ENCODE measurements at regions not wholly inside any gene's neighbourhood (a gene's known extent, or its start where the extent isn't known, plus 50 kb on each side); places are given as distances from the start of the nearest gene placed in this dataset.

GRCh38 chr12:131555866-131556265 lies 155.0 kb upstream of the SFSWAP start:
- no peak overlapping the region for H3K27ac ChIP-seq
- no peaks in the 10 kb centered on the region for H3K9me3 ChIP-seq
- no peaks in the 10 kb centered on the region for H3K36me3 ChIP-seq (ENCODE audit: insufficient read depth in 1 of 2, low read depth in 1 of 2)
- no peak for DNase-seq
- H3K4me3 ChIP-seq = no peak overlapping the region
- TF ChIP-seq CTCF (IDR thresholded peaks at IDR 0.05) = no peak
- H3K4me1 ChIP-seq = no peaks in the 10 kb centered on the region
- WGBS, 3 donors = 63 to 68% (median 65%) methylated on average over 13 of the region's 13 CpGs
- peaks cover 0 to 8% (median 0%) of the 10 kb centered on the region in 3 donors for H3K27me3 ChIP-seq (ENCODE audit: insufficient read depth in 3 of 3, low read length in 2 of 3)
- intact Hi-C loops (cut with DNase I) = no loop called here
- ATAC-seq = no peak

GRCh38 chr12:131557078-131557709 lies 153.7 kb upstream of the SFSWAP start:
- Histone ChIP-seq H3K27ac (no peak overlapping the region), H3K4me1 (no peaks in the 10 kb centered on the region), H3K9me3 (no peaks in the 10 kb centered on the region), H3K27me3 (ENCODE audit: insufficient read depth in 3 of 3, low read length in 2 of 3) (peaks cover 0 to 6% (median 0%) of the 10 kb centered on the region in 3 donors), H3K36me3 (ENCODE audit: insufficient read depth in 1 of 2, low read depth in 1 of 2) (no peaks in the 10 kb centered on the region), H3K4me3 (no peak overlapping the region)
- 70 to 80% (median 73%) methylated on average over 18 of the region's 18 CpGs for WGBS, 3 donors
- no peak for TF ChIP-seq CTCF (IDR thresholded peaks at IDR 0.05)
- intact Hi-C loops (cut with DNase I) = no loop called here
- DNase-seq (no peak), ATAC-seq (no peak)

- WGBS, 3 donors = 77 to 80% (median 80%) methylated on average over 15 of the region's 17 CpGs
- Histone ChIP-seq H3K4me1 (no peaks in the 10 kb centered on the region), H3K27ac (no peak overlapping the region), H3K9me3 (no peaks in the 10 kb centered on the region), H3K4me3 (no peak overlapping the region), H3K36me3 (ENCODE audit: insufficient read depth in 1 of 2, low read depth in 1 of 2) (no peaks in the 10 kb centered on the region), H3K27me3 (ENCODE audit: insufficient read depth in 3 of 3, low read length in 2 of 3) (peaks cover 0 to 3% (median 0%) of the 10 kb centered on the region in 3 donors)
- no peak for TF ChIP-seq CTCF (IDR thresholded peaks at IDR 0.05)
- intact Hi-C loops (cut with DNase I) = no loop called here
- ATAC-seq = no peak
- DNase-seq = no peak
Observed at GRCh38 chr12:131559517-131560516, 151.1 kb upstream of the SFSWAP start.

GRCh38 chr12:131561051-131561450 lies 149.8 kb upstream of the SFSWAP start:
- DNase-seq (no peak), ATAC-seq (no peak)
- intact Hi-C loops (cut with DNase I) = no loop called here
- Histone ChIP-seq H3K9me3 (no peaks in the 10 kb centered on the region), H3K36me3 (ENCODE audit: insufficient read depth in 1 of 2, low read depth in 1 of 2) (no peaks in the 10 kb centered on the region), H3K27ac (no peak overlapping the region), H3K4me1 (no peaks in the 10 kb centered on the region), H3K27me3 (ENCODE audit: insufficient read depth in 3 of 3, low read length in 2 of 3) (peaks cover 0 to 5% (median 3%) of the 10 kb centered on the region in 3 donors), H3K4me3 (no peak overlapping the region)
- no peak for TF ChIP-seq CTCF (IDR thresholded peaks at IDR 0.05)
- 27 to 46% (median 36%) methylated on average over 5 of the region's 5 CpGs for WGBS, 3 donors

Data from psoas muscle (tissue), 7 donors.